WI38 (cell line): ENCODE measurements at regions not wholly inside any gene's neighbourhood (a gene's known extent, or its start where the extent isn't known, plus 50 kb on each side); places are given as distances from the start of the nearest gene placed in this dataset.

Experiments used
- H3K4me3 ChIP-seq: 2 replicates; pipeline ENCODE4 v1.5.1; 2011; ENCODE audit warnings: low read depth, mild to moderate bottlenecking, control low read depth, low read length
- CTCF ChIP-seq: IDR thresholded peaks from 2 replicates; pipeline ENCODE4 v1.5.1; 2012; ENCODE audit warnings: low read depth, mild to moderate bottlenecking, control low read depth, low read length

- no peak for TF ChIP-seq CTCF
- H3K4me3 ChIP-seq = no peak overlapping the region
Measured at GRCh38 chr13:40334616-40335015, 331.8 kb downstream of the FOXO1 start.

- no peak overlapping the region for H3K4me3 ChIP-seq
- TF ChIP-seq CTCF = no peak
Measured at GRCh38 chr13:40336228-40337221, 329.9 kb downstream of the FOXO1 start.

- TF ChIP-seq CTCF = no peak
- no peak overlapping the region for H3K4me3 ChIP-seq
Measured at GRCh38 chr13:40337651-40338050, 328.8 kb downstream of the FOXO1 start.

GRCh38 chr13:40338217-40338616, 328.2 kb downstream of the FOXO1 start:
- no peak for TF ChIP-seq CTCF
- no peak overlapping the region for H3K4me3 ChIP-seq

- TF ChIP-seq CTCF = no peak
- H3K4me3 ChIP-seq = no peak overlapping the region
Measured at GRCh38 chr13:40340368-40341095, 325.9 kb downstream of the FOXO1 start.

- TF ChIP-seq CTCF = no peak
- H3K4me3 ChIP-seq = no peak overlapping the region
Measured at GRCh38 chr13:40341096-40341471, 325.4 kb downstream of the FOXO1 start.

- no peak for TF ChIP-seq CTCF
- no peak overlapping the region for H3K4me3 ChIP-seq
Measured at GRCh38 chr13:40341501-40341900, 324.9 kb downstream of the FOXO1 start.
